ENCODE measurements at regions not wholly inside any gene's neighbourhood (a gene's known extent, or its start where the extent isn't known, plus 50 kb on each side); places are given as distances from the start of the nearest gene placed in this dataset.

DNA sequence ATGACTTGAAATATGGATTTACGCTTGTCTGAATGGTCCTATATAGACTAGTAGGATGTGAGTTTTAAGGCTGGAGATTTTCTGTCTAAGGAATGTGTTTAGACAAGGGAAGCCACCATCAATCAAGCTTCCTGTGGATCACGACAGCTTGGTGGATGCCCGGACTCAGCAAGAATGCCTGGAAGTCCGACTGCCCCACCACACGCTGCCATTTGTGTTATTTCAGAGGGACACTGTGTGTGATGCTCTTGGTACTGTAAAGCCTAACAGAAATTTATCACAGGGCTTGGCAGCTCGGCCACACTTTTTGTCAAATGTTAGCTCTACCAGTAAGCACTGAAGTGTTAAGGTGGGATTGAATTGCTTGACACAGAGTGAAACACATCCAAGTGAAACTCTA, 127.1 kb upstream of the CDH7 start:
- intact Hi-C loops (cut with DNase I): no loop called here
- no peaks in the 10 kb centered on the region for H3K36me3 ChIP-seq (replicated peaks in 1 of 2)
- DNase-seq: no peak
- H3K4me1 ChIP-seq (replicated peaks in 1 of 2): no peaks in the 10 kb centered on the region
- no peaks in the 10 kb centered on the region for H3K27me3 ChIP-seq
- WGBS, 4 donors: 49 to 59% (median 52%) methylated on average over 6 of the region's 6 CpGs
- TF ChIP-seq POLR2A (IDR thresholded peaks at IDR 0.05) (no peak), CTCF (IDR thresholded peaks at IDR 0.05) (no peak)
- no peak overlapping the region for H3K27ac ChIP-seq
- H3K4me3 ChIP-seq: no peak overlapping the region
- no peaks in the 10 kb centered on the region for H3K9me3 ChIP-seq (replicated peaks in 1 of 3)

DNA sequence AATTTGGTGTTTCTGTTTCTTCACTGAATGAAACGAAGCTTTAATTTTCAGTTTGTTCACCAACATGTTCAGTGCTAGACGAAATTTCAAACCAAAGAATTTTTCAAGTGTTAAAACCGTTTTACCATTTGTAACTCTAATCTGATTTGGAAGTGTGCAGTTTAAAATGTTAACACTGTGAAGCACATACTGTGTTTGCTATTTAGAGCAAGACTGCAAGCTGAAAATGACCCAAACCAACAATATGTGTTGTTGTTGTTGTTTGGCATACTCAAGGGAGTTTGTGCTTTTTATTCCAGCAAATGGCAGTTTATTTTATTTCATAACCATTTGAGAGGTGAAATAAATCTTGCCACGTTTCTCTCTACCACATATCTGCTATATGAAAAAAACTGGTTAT, 128.4 kb upstream of the CDH7 start:
- no peak overlapping the region for H3K27ac ChIP-seq
- H3K36me3 ChIP-seq (replicated peaks in 1 of 2): no peaks in the 10 kb centered on the region
- DNase-seq: no peak
- 54 to 62% (median 56%) methylated on average over 4 of the region's 4 CpGs for WGBS, 4 donors
- H3K27me3 ChIP-seq: no peaks in the 10 kb centered on the region
- TF ChIP-seq CTCF (IDR thresholded peaks at IDR 0.05) (no peak), POLR2A (IDR thresholded peaks at IDR 0.05) (no peak)
- H3K4me3 ChIP-seq: no peak overlapping the region
- no peaks in the 10 kb centered on the region for H3K4me1 ChIP-seq (replicated peaks in 1 of 2)
- no peaks in the 10 kb centered on the region for H3K9me3 ChIP-seq (replicated peaks in 1 of 3)
- intact Hi-C loops (cut with DNase I): no loop called here

- H3K36me3 ChIP-seq (replicated peaks in 1 of 2): no peaks in the 10 kb centered on the region
- intact Hi-C loops (cut with DNase I): no loop called here
- no peak overlapping the region for H3K4me3 ChIP-seq
- WGBS, 4 donors: 85 to 93% (median 88%) methylated on average over 8 to 9 of the region's 9 CpGs
- DNase-seq: no peak
- no peaks in the 10 kb centered on the region for H3K9me3 ChIP-seq (replicated peaks in 1 of 3)
- H3K27me3 ChIP-seq: no peaks in the 10 kb centered on the region
- no peak for TF ChIP-seq POLR2A (IDR thresholded peaks at IDR 0.05)
- TF ChIP-seq CTCF (IDR thresholded peaks at IDR 0.05): no peak
- no peaks in the 10 kb centered on the region for H3K4me1 ChIP-seq (replicated peaks in 1 of 2)
- H3K27ac ChIP-seq: no peak overlapping the region
Observed at GRCh38 chr18:65620076-65620696, 130.6 kb upstream of the CDH7 start.

- H3K36me3 ChIP-seq (replicated peaks in 1 of 2): no peaks in the 10 kb centered on the region
- no peak for DNase-seq
- H3K4me3 ChIP-seq: no peak overlapping the region
- no peak overlapping the region for H3K27ac ChIP-seq
- no peaks in the 10 kb centered on the region for H3K27me3 ChIP-seq
- H3K9me3 ChIP-seq (replicated peaks in 1 of 3): no peaks in the 10 kb centered on the region
- WGBS, 4 donors: 59 to 78% (median 65%) methylated on average over 3 of the region's 3 CpGs
- no peaks in the 10 kb centered on the region for H3K4me1 ChIP-seq (replicated peaks in 1 of 2)
- TF ChIP-seq POLR2A (IDR thresholded peaks at IDR 0.05) (no peak), CTCF (IDR thresholded peaks at IDR 0.05) (no peak)
- intact Hi-C loops (cut with DNase I): no loop called here
Observed at GRCh38 chr18:65610939-65611338, 139.9 kb upstream of the CDH7 start.

All from adrenal gland (tissue), 9 donors.